Vagina (tissue), 2 donors: ENCODE measurements at regions not wholly inside any gene's neighbourhood (a gene's known extent, or its start where the extent isn't known, plus 50 kb on each side); places are given as distances from the start of the nearest gene placed in this dataset.
"Not testable (repeated sequence)": the region's sequence is repeated elsewhere in the genome, so short reads cannot be mapped to it uniquely, and the experiment has no call there.

Source experiments
- CTCF ChIP-seq, 3 experiments: fragments of 450-650 bp in 2 of 3; fragments of 200-600 bp in 1 of 3; sonication (generic) in 1 of 3; IDR thresholded peaks; one replicate each; pipeline ENCODE4 v1.5.1; 2017 to 2019; ENCODE audit warnings: antibody characterized with exemption in 3 of 3, mild to moderate bottlenecking in 2 of 3, moderate library complexity in 2 of 3
- POLR2A ChIP-seq, 2 donors: fragments of 450-650 bp; IDR thresholded peaks; one replicate each; pipeline ENCODE4 v1.6.1; 2017; ENCODE audit warnings: antibody characterized with exemption in 2 of 2, mild to moderate bottlenecking in 2 of 2, moderate library complexity in 2 of 2

- TF ChIP-seq CTCF, POLR2A (IDR thresholded peaks at IDR 0.05): not testable (repeated sequence)
These were observed 86.5 kb upstream of the DST start for GRCh38 chr6:56729166-56729565.
